AG09309 (cell line): ENCODE measurements at regions not wholly inside any gene's neighbourhood (a gene's known extent, or its start where the extent isn't known, plus 50 kb on each side); places are given as distances from the start of the nearest gene placed in this dataset.

Source experiments
- DNase-seq: peaks from one replicate; pipeline ENCODE4 v3.0.0-alpha.2; 2010; ENCODE audit warnings: low read depth
- H3K4me3 ChIP-seq: 2 replicates; pipeline ENCODE4 v1.5.1; 2011; ENCODE audit warnings: mild to moderate bottlenecking, low read depth, low read length, moderate library complexity; ENCODE audit not compliant: control insufficient read depth
- TF ChIP-seq, protein P1 (sequence below): IDR thresholded peaks from 2 replicates; pipeline ENCODE4 v1.5.1; 2011; ENCODE audit warnings: mild to moderate bottlenecking, low read depth, low read length, inconsistent platforms; ENCODE audit not compliant: insufficient read depth, control insufficient read depth; ENCODE audit errors: missing control alignments

DNA sequence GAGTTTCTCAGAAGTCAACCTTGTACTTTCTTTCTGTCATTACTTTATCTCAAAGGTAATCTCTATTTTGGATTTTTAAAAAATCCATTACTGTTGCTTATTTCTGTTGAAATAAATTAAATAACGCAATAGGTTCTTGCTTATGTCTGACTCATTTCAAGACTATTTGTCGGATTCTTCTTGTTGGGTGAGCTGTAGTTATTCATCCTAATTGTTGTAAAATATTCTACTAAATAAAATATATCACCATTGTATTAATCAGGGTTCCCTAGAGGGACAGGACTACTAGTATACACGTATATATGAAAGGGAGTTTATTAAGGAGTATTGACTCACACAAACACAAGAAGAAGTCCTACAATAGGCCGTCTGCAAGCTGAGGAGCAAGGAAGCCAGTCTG lies 403.9 kb upstream of the CYRIA start:
- no peak for DNase-seq
- H3K4me3 ChIP-seq: no peak overlapping the region
- TF ChIP-seq, protein P1, sequence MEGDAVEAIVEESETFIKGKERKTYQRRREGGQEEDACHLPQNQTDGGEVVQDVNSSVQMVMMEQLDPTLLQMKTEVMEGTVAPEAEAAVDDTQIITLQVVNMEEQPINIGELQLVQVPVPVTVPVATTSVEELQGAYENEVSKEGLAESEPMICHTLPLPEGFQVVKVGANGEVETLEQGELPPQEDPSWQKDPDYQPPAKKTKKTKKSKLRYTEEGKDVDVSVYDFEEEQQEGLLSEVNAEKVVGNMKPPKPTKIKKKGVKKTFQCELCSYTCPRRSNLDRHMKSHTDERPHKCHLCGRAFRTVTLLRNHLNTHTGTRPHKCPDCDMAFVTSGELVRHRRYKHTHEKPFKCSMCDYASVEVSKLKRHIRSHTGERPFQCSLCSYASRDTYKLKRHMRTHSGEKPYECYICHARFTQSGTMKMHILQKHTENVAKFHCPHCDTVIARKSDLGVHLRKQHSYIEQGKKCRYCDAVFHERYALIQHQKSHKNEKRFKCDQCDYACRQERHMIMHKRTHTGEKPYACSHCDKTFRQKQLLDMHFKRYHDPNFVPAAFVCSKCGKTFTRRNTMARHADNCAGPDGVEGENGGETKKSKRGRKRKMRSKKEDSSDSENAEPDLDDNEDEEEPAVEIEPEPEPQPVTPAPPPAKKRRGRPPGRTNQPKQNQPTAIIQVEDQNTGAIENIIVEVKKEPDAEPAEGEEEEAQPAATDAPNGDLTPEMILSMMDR: no peak

DNA sequence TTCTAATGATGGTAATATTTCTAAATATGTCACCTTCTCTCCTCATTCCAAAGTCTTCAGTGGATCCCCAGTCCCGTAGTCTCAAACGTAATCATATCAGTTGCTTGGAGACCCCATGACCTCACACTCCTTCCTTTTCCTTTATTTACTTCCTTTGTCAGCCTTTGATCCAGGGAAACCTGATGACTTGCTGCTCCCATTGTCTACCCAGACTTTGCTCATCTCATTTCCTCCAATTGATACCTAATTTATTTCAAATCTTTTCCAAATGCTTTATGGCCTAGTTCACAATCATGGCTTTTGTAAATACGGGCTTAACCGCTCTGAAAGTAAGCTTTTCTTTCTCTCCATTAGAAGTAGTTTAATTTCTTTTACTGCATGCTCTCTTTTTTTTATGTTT lies 402.4 kb upstream of the CYRIA start:
- TF ChIP-seq, protein P1: no peak
- no peak for DNase-seq
- no peak overlapping the region for H3K4me3 ChIP-seq

DNA sequence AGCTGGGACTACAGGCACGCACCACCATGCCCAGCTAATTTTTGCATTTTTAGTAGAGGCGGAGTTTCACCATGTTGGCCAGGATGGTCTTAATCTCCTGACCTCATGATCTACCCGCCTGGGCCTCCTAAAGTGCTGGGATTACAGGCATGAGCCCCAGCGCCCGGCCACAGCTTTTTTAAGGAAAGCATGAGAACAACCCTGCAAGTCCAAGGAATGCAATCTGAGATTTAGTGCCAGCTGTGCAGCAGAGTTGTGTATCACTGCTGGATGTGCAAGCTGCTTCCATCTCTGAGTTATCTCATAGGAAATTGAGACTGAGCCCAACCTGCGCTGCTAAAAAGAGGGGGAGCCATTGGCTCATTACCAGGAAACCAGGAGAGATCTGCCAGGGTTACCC lies 399.9 kb upstream of the CYRIA start:
- H3K4me3 ChIP-seq: no peak overlapping the region
- no peak for DNase-seq
- TF ChIP-seq, protein P1: no peak

DNA sequence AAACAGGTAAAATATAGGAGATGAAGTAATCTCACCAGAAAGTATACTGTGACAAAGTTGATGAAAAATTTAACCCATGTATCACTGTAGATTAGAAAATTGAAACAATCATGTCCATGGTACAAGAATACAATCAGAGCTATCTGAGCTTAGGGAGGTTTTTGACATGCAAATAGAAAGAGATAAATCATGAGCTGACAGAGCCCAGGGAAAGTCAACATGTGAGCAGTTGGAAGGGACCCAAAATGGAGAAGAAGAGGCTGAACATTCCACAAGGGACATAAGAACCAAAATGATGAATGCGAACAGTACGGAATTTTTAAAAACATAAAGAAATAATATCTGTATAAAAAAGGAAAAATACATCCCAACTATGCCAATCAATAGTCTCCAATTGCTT lies 395.4 kb upstream of the CYRIA start:
- no peak overlapping the region for H3K4me3 ChIP-seq
- TF ChIP-seq, protein P1: no peak

DNA sequence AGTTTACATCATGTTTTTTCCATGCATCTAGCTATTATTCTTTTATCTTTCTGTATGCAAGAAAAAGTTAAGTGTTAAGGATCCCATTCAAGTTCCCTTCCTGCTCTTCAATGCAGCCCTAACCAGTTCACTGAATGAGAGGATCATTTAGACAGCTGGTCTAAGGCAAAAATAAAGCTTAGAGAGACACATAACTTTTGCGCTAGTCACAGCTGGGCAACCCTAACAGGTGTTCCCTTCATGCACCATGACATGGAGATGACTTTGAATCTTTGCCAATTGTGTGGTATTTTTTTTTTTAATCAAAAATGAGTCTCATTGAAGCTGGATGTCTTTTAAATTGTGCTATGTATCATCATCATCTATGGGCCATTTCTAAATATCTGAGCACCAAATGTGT lies 393.8 kb upstream of the CYRIA start:
- no peak overlapping the region for H3K4me3 ChIP-seq
- DNase-seq: no peak
- TF ChIP-seq, protein P1: no peak

More for the DNA sequence above, 395.4 kb upstream of the CYRIA start:
- DNase-seq: no peak

DNA sequence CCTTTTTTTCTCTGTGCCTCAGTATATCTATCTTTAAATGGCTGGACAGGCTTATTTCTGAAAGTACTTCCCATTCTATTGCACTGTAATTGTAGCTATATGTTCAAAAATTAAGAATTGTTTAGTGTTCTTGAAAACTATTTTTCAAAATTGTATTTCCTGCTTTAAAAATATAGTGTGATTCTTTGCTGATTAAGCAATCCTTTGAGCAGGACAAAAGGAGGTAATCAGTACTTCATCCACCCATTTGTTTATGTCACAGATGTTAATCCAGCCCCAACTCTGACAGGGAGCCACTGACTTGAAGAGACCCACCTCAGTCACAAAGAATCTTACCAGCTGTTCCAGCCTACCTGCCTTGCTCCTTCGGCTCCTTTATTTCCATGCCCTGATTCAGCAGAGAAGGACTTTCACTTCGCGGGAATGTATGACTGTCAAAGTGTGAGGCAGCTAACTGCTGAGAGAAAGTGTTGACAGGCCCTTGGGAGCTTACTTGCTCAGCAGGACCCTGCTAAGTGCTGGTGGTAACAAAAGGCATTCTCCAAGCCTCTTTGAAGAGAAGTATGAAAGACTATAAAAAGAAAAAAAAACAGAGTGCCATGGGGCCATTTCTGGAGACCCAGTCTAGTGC lies 393.3 kb upstream of the CYRIA start:
- no peak overlapping the region for H3K4me3 ChIP-seq
- TF ChIP-seq, protein P1: no peak
- no peak for DNase-seq
